Hematopoietic multipotent progenitor cell treated with erythropoietin and hydrocortisone succinate and interleukin-3 and kit ligand, for 4 days (in vitro differentiated cells): ENCODE measurements at regions not wholly inside any gene's neighbourhood (a gene's known extent, or its start where the extent isn't known, plus 50 kb on each side); places are given as distances from the start of the nearest gene placed in this dataset.
"Not testable (repeated sequence)": the region's sequence is repeated elsewhere in the genome, so short reads cannot be mapped to it uniquely, and the experiment has no call there.

Source experiments
- DNase-seq: peaks from one replicate; pipeline ENCODE4 v3.0.0-alpha.2; 2015

GRCh38 chr2:211144974-211145665, 588.7 kb downstream of the CPS1 start:
- DNase-seq, result no peak

GRCh38 chr2:211149731-211150130, 593.3 kb downstream of the CPS1 start:
- DNase-seq, result no peak

GRCh38 chr2:211157211-211157610, 600.8 kb downstream of the CPS1 start:
- no peak for DNase-seq

GRCh38 chr2:211157856-211158463, 601.6 kb downstream of the CPS1 start:
- DNase-seq, result peak; percentile 82

GRCh38 chr2:211159972-211160371, 603.6 kb downstream of the CPS1 start:
- DNase-seq, result peak; percentile 9

GRCh38 chr2:211161236-211161635, 604.8 kb downstream of the CPS1 start:
- DNase-seq, result no peak

GRCh38 chr2:211162911-211163310, 606.5 kb downstream of the CPS1 start:
- DNase-seq, result no peak

GRCh38 chr2:211170843-211171242, 614.4 kb downstream of the CPS1 start:
- no peak for DNase-seq

- DNase-seq, result no peak
Observed at GRCh38 chr2:211174021-211174420, 617.6 kb downstream of the CPS1 start.

GRCh38 chr2:211174631-211175030, 618.2 kb downstream of the CPS1 start:
- no peak for DNase-seq

GRCh38 chr2:211175956-211176355, 619.6 kb downstream of the CPS1 start:
- DNase-seq, result no peak

GRCh38 chr2:211176514-211177141, 620.2 kb downstream of the CPS1 start:
- no peak for DNase-seq

- DNase-seq, result no peak
Observed at GRCh38 chr2:211181626-211182025, 625.2 kb downstream of the CPS1 start.

GRCh38 chr2:211187602-211188001, 631.2 kb downstream of the CPS1 start:
- DNase-seq, result no peak

- DNase-seq, result no peak
Observed at GRCh38 chr2:211203986-211204385, 647.6 kb downstream of the CPS1 start.

GRCh38 chr2:211204456-211204855, 648.1 kb downstream of the CPS1 start:
- no peak for DNase-seq

GRCh38 chr2:211204902-211205301, 648.5 kb downstream of the CPS1 start:
- no peak for DNase-seq

- no peak for DNase-seq
Observed at GRCh38 chr2:211205358-211205757, 649.0 kb downstream of the CPS1 start.

GRCh38 chr2:211205836-211206235, 649.4 kb downstream of the CPS1 start:
- no peak for DNase-seq

- peak; percentile 2 for DNase-seq
Observed at GRCh38 chr2:211216221-211216620, 659.8 kb downstream of the CPS1 start.

GRCh38 chr2:211219548-211219947, 663.1 kb downstream of the CPS1 start:
- not testable (repeated sequence) for DNase-seq

- no peak for DNase-seq
Observed at GRCh38 chr2:211225784-211226183, 669.4 kb downstream of the CPS1 start.

- DNase-seq, result no peak
Observed at GRCh38 chr2:211228559-211228958, 672.2 kb downstream of the CPS1 start.

GRCh38 chr2:211237586-211238275, 681.3 kb downstream of the CPS1 start:
- no peak for DNase-seq
